EL (cell line): ENCODE measurements at regions not wholly inside any gene's neighbourhood (a gene's known extent, or its start where the extent isn't known, plus 50 kb on each side); places are given as distances from the start of the nearest gene placed in this dataset.

Experiments used
- DNase-seq: peaks from one replicate; pipeline ENCODE4 v3.0.0-alpha.2; 2016

DNA sequence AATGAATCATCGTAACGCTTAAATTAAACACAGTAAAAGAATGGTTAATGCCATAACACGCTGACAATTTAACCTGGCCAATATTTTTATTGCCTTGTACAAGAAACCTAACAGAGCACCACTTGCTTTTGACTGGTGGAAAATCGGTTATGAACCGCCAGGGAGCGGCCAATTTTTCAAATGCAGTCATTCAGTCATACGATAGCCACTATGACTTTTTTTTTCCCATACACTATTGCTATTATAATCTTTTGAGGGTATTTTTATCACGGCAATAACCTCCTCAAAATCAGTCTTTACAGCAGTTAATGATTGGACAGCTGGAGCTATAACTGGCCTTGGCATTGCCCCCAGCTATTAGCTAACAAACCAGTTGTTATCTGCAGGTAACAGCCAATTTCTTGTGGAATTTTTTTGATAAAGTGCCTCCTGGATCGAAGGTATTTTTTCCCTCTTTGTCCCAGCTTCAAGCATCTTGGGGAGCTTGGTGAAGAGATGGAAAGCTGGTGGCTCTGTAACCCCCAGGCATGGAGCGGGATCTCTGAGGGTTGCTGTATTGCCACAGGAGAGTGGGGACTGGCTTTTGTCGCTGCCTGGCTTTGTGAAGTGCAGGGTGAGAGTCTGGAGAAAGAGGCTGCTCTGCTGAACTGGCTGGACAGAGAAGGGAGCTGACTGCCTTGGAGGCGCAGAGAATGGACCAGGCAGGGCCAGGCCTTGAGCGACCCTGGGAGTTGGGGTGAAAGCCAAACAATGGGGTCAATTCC lies 198.4 kb upstream of the ZNF536 start:
- no peak for DNase-seq

DNA sequence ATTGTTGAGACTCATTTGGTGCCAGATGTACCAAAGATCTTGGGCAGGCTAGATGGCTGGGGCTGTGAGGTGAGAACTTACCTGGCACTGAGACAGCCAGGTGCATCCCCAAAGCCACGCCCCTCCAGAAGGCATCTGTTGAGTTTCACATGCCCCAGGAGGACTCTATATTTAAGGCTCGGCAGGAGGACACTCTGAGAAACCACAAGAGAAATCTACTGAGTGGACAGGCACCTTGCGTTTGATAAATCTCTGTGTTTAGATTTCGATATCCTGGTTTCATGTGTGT lies 197.9 kb upstream of the ZNF536 start:
- no peak for DNase-seq

DNA sequence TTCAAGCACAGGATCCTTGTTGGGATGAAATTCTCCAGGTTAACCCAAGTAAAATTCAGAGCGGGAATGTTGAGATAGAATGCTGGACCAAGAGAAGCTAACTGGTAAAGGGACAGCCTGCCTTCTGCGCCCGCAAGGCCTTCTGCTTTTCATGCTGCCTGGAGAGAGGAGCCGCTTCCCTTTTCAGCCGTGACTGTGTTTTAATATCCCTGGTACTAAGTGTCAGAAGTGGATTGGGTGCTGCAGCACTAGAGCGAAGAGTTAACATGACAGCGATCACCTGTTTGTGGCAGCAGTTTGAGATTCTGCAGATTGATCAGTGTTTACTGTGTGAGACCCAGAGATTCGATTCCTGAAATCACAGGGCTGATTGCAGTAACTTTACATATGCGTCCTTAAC lies 197.4 kb upstream of the ZNF536 start:
- no peak for DNase-seq

DNA sequence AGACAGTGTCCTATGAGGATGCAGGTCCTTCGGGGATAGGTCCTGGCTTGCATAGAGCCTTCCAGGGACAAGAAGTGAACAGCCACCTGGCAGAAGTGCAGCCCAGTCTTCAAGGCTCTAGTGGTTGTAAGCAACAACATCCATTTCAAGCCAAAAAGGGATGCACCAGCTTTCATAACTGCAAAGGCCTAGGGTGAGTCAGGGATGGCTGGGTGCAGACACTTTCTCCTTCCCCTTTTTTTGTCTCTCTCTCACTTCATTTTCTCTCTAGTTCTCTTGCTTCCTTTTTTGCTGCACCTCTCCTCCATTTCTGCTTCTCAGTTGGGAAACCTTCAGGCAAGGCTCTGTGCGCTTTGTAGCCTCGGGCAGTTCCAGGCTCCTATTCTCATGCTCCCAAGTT lies 196.2 kb upstream of the ZNF536 start:
- DNase-seq = no peak

DNA sequence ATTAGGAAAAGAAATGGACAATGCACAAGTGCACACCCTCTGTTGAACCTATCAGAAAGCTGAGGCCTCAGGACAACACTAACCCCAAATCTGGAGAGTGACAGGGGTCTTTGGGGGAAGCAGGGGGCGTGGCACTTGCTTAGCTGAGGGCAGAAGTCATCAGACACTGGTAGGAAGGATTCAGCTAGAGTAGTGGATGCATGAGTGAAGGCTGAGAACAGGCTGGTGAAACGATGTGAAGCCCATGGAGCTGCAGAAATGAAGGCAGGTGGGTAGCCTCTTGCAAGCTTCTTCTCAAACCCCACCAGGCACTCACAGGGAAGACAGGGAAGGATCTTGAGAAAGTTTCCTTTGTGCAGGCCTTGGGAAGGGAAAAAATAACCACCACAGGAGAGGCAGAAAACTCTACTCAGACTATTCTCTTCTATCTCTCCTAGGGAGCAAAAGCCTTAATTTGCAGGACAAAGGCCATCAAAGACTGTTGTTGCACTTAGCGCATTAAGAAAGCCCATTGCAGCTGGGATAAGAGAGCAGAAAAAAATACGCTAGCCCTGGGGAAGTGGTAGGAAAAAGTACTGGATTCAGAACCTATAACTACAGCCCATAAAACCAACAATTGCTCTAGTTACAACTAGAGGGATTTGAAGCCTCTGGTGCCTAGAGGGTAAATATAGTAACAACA lies 193.3 kb upstream of the ZNF536 start:
- DNase-seq = no peak

DNA sequence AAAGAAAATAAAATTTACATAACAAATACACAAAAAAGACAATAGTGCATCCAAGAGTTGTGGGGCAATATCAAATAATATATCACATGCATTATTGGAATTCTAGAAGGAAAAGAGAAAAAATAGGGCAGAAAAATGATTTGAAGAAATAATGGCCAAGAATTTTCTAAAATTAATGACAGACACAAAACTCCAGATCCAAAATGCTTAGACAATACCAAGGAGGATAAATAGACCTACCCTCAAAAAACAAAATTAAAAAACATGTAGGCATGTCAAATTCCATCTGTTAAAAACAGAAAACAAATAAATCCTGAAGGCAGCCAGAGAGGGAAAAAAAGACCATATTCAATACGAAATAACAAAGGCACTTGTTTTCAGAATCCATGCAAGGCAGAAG lies 191.5 kb upstream of the ZNF536 start:
- DNase-seq = no peak

DNA sequence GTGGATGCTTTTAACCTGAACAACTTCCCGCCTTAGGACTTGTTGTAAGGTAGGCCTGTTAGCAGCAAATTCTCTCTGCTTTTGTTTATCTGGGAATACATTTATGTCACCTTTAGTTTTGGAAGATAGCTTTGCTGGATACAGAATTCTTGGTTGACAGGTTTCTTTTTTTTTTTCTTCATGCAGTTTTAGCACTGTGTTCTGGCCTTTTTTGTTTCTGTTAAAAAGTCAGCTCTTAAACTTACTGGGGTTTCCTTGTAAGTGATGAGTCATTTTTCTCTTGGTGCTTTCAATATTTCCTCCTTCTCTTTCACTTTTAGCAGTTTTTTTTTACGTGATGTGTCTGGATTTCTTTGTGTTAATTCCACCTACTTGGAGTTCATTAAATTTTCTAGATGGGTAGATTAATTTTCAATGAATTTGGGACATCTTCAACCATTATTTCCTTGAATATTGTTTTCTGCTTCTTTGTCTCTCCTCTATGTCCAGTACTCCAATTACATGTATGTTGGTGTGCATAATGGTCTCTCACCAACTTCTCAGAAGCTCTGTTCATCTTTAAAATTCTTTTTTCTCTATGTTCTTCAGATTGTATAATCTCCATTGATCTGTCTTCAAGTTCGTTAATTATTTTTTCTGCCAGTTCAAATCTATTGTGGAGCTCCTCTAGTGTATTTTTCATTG lies 188.2 kb upstream of the ZNF536 start:
- no peak for DNase-seq

DNA sequence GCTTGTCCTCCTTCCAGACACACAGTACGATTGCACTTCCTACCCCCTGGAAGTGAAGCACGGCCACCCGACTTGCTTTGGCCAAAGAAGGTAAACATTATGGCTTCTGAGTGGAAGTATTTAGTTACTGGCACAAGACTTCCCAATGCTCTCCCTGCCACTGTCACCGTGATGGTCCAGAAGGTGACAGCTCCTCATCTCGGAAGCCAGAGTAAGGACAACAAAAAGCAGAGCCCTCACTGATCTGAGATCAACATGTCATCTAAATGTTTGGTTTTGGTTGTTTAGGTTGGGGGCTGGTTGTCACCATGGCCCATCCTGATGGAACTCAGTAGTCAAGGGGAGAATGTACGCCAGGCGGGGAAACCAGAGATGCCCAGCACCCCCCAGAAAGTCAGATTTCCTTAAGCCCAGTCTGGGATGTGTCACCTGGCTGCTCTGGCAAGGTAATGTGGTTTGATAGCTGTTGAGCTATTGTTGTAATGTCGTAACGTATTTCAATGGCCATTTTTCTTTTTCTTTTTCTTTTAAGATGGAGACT lies 170.1 kb upstream of the ZNF536 start:
- no peak for DNase-seq

DNA sequence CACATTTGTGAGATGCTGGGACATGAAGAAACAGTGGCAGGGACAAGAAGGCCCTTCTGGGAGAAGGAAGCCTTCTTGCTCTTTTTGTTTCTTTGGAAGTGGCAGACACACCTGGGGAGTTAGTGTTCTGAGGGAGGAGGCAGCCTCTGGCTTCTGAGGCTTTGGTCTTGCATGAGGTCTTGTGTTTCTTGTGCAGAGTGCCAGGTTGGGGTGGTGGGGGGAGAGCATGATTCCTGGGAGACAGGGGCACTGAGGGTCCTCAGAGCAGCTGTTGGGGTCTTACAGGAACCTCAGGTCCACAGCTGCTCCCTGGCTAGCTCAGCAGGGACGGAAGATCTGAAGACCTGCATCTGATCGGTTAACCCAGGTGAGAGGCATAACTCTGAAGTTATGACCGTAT lies 167.5 kb upstream of the ZNF536 start:
- DNase-seq = no peak

DNA sequence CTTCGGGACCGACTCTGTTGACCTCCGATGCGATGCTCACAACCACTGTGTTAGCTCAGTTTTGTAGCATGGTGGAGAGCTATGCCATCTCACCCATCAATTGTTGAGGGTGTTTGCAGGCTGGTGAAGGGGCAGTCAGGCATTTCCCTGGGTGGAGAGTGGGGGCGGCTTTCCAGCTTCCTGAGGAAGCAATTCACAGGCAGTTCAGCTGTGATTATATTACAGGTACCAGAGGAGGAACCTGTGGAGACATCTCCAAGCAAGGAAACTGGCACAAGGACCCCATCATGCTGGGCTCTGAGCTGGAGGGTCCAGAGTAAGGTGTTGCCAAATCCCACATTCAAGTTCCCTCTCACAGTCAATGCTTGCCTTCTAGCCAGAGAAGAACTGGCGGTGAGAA lies 166.0 kb upstream of the ZNF536 start:
- DNase-seq = no peak

DNA sequence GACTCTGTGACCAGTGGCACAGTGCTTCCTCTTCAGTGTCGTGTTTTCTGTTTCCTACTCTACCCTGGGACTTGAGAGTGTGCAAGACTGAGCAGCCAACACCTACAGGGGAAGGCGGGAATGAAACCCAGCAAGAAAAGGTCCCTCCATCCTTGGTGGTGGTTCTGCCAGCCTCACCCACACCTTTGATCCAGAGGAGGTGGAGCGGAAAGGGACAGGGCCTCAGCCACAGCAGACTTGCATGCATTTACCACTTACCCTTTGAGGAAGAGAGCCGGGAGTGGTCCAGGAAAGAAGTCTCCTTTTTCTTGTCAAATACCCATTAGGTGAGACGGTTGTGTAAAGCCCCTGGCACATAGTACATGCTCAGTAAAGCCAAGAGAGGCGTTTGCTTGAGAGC lies 164.8 kb upstream of the ZNF536 start:
- DNase-seq = no peak

DNA sequence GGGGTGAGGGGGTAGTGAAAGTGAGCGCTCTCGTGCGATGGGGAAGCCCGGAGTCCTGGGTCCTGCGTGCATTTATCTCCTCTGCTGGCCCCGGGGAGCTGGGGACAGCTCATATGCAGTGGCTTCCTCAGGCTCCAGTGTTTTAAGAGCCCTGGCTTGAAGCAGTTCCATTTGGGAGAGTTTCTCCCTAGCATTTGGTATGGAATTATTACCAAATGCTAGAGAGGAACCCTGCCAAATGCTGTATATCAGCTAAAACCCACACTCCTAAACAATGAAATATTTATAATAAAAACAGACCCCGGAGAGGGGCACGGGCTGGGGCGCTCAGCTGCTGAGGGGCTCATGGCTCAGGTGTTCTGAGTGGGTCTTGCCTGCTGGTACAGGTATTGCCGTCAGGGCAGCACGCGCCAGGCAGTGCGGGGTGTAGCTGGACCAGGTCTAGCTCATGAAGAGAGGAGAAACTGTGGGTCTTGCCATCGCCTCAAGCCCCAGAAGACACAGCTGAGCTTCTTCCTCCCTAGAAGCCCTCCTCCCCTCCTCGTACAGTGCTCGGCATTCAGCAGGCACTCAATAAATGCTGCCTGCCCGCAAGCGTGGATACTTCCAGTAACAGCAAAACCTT lies 163.6 kb upstream of the ZNF536 start:
- DNase-seq = no peak

DNA sequence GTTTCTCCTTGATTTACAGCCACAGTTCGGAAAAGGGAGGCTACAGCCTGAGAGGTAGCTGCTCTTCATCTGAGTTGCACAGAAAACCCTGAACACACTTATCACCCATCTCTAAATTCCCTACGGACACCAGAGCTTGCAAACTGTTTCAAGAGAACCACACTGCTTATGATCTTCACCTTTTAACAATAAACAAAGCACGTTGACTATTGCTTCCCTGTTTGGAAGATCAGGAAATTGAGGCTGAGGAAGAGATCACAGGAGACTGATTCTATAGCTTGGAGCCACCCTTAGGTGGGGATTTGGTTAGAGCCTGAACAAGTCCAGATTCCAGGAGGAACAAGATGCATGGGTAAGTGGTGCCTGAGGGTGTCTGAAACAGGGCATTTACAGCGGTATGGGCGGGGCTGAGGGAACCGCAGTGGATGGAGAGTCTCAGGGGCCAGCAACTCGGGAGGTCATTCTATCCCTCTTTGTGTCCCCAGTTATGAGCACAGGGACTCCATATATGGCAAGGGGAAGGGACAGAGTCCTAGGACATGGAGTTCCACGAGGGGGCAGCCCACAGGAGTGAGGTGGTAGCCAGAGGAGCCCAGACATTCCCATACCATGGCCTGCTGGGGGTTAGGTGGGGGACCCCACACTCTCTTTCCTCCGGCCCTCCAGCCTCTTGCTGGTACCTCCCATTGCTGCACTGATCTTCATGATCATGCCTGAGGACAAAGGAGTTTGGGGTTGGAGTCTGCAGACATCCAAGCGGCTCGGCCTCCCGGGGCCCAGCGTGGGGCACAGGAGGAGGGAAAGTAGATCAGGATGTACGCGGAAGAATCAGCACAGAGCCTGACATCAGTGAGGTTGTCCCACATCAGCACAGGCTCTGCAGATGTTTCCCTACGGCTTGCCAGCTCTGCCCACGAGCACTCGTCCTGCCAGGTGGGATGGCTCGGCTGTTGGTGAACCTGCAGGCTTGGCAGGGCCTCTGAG lies 162.3 kb upstream of the ZNF536 start:
- DNase-seq = no peak

DNA sequence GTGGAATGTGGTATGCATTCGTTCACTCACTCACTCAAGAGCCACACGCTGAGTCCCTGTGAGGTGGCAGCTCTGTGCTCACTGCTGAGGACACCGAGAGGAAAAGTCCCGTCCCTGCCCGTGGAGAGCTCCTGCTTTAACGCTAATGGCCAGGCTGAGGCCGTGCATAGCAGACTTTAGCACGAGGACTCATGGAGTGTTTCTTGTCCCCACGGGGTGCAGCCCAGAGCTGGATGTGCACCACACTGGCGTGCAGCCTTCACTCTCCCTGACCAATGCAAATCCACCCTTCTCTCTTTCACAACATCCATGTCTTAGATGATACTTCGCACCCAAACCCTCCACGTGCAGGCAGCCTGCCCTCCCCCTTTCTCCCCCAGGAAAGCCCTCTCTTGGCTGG lies 159.6 kb upstream of the ZNF536 start:
- DNase-seq = no peak

DNA sequence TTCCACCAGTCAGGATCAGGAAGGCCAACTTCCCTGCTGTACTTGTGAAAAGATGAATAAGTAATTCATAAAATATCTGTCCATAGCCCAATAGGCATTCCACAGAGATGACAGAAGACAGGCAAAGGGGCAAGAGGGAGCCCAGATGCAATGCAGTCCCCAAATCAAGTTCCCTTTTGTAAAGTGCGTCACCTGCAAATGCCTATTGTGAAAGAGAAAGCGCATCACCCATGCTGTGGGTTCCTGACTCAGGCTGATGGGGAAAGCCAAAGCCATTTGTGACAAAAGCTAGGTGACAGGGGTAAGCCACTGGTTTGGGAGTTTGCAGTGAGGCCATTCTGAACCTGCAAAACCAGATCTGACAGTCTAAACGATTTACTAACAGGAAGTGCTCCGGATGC lies 157.5 kb upstream of the ZNF536 start:
- no peak for DNase-seq

DNA sequence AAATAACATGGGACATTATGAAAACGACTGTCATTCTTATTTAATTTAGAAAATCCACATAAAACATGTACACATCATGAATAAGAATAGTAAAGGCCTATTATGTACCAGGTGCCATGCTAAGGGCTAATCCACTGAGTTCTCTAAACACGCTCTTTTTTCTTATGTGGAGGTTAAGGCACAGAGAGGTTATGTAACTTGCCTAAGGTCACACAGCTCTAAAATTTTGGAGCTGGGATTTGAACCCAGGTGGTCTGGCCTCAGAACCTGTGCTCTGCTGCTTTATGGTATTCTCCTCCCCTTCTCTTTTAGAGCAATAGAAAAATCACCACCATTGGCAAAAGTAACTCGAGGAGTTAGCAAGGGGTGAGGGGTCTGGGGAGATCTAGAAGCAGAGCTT lies 156.9 kb upstream of the ZNF536 start:
- no peak for DNase-seq

DNA sequence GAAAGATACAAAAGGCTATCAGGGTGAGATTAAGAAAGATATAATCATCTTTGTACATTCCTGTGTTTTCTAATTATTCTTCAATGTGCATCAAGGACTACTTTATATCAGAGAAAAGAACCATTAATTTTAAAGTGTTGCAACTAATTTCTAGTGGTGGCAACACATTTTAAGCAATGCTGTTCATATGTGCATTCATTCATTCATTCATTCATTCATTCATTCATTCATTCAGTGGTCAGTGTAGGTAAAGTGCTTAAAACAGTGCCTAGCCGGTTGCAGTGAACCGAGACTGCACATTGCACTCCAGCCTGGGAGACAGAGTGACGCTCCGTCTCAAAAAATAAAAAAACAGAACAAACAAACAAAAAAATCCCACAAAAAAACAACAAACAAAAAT lies 155.7 kb upstream of the ZNF536 start:
- no peak for DNase-seq

DNA sequence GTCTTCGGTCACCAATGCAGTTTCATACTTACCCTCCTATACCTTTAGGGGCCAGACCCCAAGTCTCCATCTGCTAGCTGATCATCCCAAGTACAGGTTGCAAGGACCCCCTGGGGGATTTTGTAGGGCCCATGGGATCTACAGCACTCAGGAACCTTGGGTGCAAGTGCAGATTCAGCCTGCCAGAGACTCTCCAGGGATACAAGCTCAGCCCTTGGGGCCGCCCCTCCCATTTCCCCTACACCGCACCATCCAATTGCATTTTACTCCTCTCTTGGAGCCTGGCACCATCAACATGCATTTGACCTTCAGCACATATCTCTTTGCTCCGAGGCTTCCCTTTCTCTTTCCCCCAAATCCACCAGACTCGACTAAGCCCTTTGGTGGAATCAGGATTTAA lies 154.7 kb upstream of the ZNF536 start:
- DNase-seq = no peak

DNA sequence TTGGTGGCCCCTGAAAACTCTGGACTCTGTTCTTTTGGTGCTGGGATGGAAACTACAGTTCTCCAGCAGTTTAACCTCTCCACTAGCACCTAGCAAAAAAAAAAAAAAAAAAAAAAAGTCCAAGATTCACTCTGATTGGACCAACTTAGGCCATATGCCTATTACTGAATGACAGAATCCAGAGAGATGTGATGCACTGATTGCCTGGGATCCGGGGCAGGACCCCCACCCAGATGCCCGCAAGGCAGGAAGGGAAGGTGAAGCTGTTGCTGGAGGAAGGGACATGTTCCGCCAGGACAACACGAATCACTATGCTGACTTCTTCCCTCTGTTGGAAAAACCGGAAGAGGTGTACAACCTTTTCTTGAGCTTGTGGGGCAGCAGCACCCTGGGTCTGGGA lies 152.5 kb upstream of the ZNF536 start:
- DNase-seq = no peak

DNA sequence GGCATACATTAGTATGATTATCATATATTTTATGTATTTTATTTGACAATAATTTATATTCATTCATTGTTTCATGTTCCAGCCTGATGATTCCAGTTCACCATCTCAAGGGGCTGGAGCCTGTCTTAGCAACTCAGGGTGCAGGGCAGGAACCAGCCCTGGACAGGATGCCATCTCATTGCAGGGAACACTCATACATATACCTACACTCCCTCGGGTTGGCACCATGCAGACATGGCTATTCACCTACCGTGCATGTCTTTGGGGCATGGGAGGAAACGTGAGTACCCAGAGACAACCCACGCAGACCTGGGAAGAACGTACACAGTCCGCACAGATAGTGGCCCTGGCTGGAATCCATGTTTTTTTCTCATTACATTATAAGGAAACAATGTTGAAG lies 151.0 kb upstream of the ZNF536 start:
- DNase-seq = no peak

DNA sequence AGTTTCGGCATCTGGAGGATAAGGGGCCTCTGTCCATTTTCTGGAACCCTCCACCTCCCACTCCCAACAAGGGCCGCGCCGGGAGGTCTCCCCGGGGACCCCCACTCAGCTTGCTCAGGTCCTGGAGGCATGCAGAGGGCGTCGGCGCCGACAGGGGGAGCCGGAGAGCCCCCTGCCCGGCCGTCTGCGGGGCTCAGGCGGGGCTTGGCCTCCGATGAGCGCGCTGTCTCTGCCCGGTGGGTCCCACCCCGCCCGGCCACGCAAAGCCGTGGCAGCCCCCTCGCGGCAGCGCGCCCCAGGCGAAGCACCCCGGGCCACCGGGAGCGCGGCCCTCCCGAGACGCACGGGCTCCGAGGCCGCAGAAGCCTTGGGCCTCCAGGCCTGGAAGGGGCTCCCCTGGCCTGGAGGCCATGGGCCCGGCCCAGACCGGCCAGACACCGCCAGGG lies 149.7 kb upstream of the ZNF536 start:
- DNase-seq = no peak
